HFFc6 (cell line): ENCODE measurements at regions not wholly inside any gene's neighbourhood (a gene's known extent, or its start where the extent isn't known, plus 50 kb on each side); places are given as distances from the start of the nearest gene placed in this dataset.
A peak's percentile ranks its signal among the peaks of the same experiment; 100 is the strongest.

ENCODE experiments used
- DNase-seq: peaks from one replicate; pipeline ENCODE4 v3.0.0-alpha.2; 2018
- H3K27ac Mint-ChIP-seq: 2 replicates; pipeline ENCODE4 v1.8.0; 2020; ENCODE audit warnings: mild to moderate bottlenecking, mixed read lengths
- H3K27me3 Mint-ChIP-seq: 2 replicates; pipeline ENCODE4 v1.8.0; 2021; ENCODE audit warnings: mild to moderate bottlenecking, moderate library complexity, mixed read lengths; ENCODE audit not compliant: insufficient read depth
- H3K36me3 Mint-ChIP-seq: 2 replicates; pipeline ENCODE4 v1.8.0; 2021; ENCODE audit warnings: low read depth, mixed read lengths
- H3K4me1 Mint-ChIP-seq: 2 replicates; pipeline ENCODE4 v1.8.0; 2020; ENCODE audit warnings: low read depth, mixed read lengths
- H3K4me3 Mint-ChIP-seq: 2 replicates; pipeline ENCODE4 v1.8.0; 2020; ENCODE audit warnings: mild to moderate bottlenecking, moderate library complexity, mixed read lengths
- H3K9me3 Mint-ChIP-seq: 2 replicates; pipeline ENCODE4 v1.8.0; 2020; ENCODE audit warnings: mild to moderate bottlenecking, mixed read lengths
- CTCF ChIP-seq: fragments of 200-600 bp; sonication (generic); IDR thresholded peaks from 2 replicates; pipeline ENCODE4 v1.5.0; 2021; ENCODE audit warnings: antibody characterized with exemption, mild to moderate bottlenecking

GRCh38 chr2:200095436-200095835 is 140.1 kb downstream of the MAIP1 start:
- Mint-ChIP-seq H3K36me3 (no peaks in the 10 kb centered on the region), H3K9me3 (no peaks in the 10 kb centered on the region), H3K27ac (no peak overlapping the region), H3K4me3 (no peak overlapping the region), H3K4me1 (no peaks in the 10 kb centered on the region), H3K27me3 (peaks cover 16% of the 10 kb centered on the region)
- DNase-seq = no peak
- no peak for TF ChIP-seq CTCF

GRCh38 chr2:200099256-200099655 is 143.9 kb downstream of the MAIP1 start:
- H3K4me1 Mint-ChIP-seq = peaks cover 4% of the 10 kb centered on the region; the same call in 1 of the 2 replicates
- no peaks in the 10 kb centered on the region for H3K36me3 Mint-ChIP-seq
- peaks cover 2% of the 10 kb centered on the region for H3K27me3 Mint-ChIP-seq
- H3K27ac Mint-ChIP-seq = no peak overlapping the region
- no peaks in the 10 kb centered on the region for H3K9me3 Mint-ChIP-seq
- no peak for DNase-seq
- no peak overlapping the region for H3K4me3 Mint-ChIP-seq
- no peak for TF ChIP-seq CTCF

- Mint-ChIP-seq H3K9me3 (no peaks in the 10 kb centered on the region), H3K27ac (no peak overlapping the region), H3K4me1 (peaks cover 4% of the 10 kb centered on the region; the same call in 1 of the 2 replicates), H3K27me3 (peaks cover 2% of the 10 kb centered on the region), H3K36me3 (no peaks in the 10 kb centered on the region), H3K4me3 (no peak overlapping the region)
- no peak for DNase-seq
- no peak for TF ChIP-seq CTCF
Measured at GRCh38 chr2:200100027-200100426, 144.6 kb downstream of the MAIP1 start.

- no peak overlapping the region for H3K27ac Mint-ChIP-seq
- no peaks in the 10 kb centered on the region for H3K9me3 Mint-ChIP-seq
- TF ChIP-seq CTCF = no peak
- DNase-seq = no peak
- H3K36me3 Mint-ChIP-seq = no peaks in the 10 kb centered on the region
- no peak overlapping the region for H3K4me3 Mint-ChIP-seq
- no peaks in the 10 kb centered on the region for H3K27me3 Mint-ChIP-seq
- H3K4me1 Mint-ChIP-seq = peaks cover 4% of the 10 kb centered on the region; the same call in 1 of the 2 replicates
Measured at GRCh38 chr2:200101922-200102321, 146.5 kb downstream of the MAIP1 start.

- peaks cover 4% of the 10 kb centered on the region; the same call in 1 of the 2 replicates for H3K4me1 Mint-ChIP-seq
- no peak overlapping the region for H3K4me3 Mint-ChIP-seq
- no peak for TF ChIP-seq CTCF
- H3K36me3 Mint-ChIP-seq = no peaks in the 10 kb centered on the region
- no peak overlapping the region for H3K27ac Mint-ChIP-seq
- H3K27me3 Mint-ChIP-seq = peaks cover 4% of the 10 kb centered on the region; the same call in 1 of the 2 replicates
- no peaks in the 10 kb centered on the region for H3K9me3 Mint-ChIP-seq
- no peak for DNase-seq
Measured at GRCh38 chr2:200102971-200103370, 147.6 kb downstream of the MAIP1 start.

- peak; percentile 17 for DNase-seq
- H3K27me3 Mint-ChIP-seq = peaks cover 7% of the 10 kb centered on the region; the same call in 1 of the 2 replicates
- H3K4me1 Mint-ChIP-seq = peaks cover 4% of the 10 kb centered on the region; the same call in 1 of the 2 replicates
- no peak overlapping the region for H3K4me3 Mint-ChIP-seq
- H3K36me3 Mint-ChIP-seq = no peaks in the 10 kb centered on the region
- no peak for TF ChIP-seq CTCF
- no peaks in the 10 kb centered on the region for H3K9me3 Mint-ChIP-seq
- H3K27ac Mint-ChIP-seq = no peak overlapping the region
Measured at GRCh38 chr2:200104015-200104414, 148.6 kb downstream of the MAIP1 start.
